Fibroblast of lung (primary cell): ENCODE measurements at regions not wholly inside any gene's neighbourhood (a gene's known extent, or its start where the extent isn't known, plus 50 kb on each side); places are given as distances from the start of the nearest gene placed in this dataset.

Source experiments
- CTCF ChIP-seq, 2 donors: IDR thresholded peaks in 1 of 2; conservative IDR thresholded peaks in 1 of 2; 1 replicate in 1 of 2; 2 replicates in 1 of 2; pipeline ENCODE4 v1.5.1; 2011 to 2012; ENCODE audit warnings: low read length in 2 of 2, control low read depth in 1 of 2, inconsistent platforms in 1 of 2, low read depth in 1 of 2, mild to moderate bottlenecking in 1 of 2
- EZH2 ChIP-seq: IDR thresholded peaks from 2 replicates; pipeline ENCODE4 v1.5.1; 2012; ENCODE audit warnings: low read length, control low read depth, mild to moderate bottlenecking; ENCODE audit errors: missing control alignments

- no peak for TF ChIP-seq CTCF (conservative IDR thresholded peaks at IDR 0.05 in 1 of 2, IDR thresholded peaks at IDR 0.05 in 1 of 2; ENCODE audit: low read depth in 1 of 2, low read length in 2 of 2)
- TF ChIP-seq EZH2, result no peak
These were observed 102.5 kb upstream of the CASZ1 start for GRCh38 chr1:10898921-10899320.
